ENCODE measurements at regions not wholly inside any gene's neighbourhood (a gene's known extent, or its start where the extent isn't known, plus 50 kb on each side); places are given as distances from the start of the nearest gene placed in this dataset.

DNA sequence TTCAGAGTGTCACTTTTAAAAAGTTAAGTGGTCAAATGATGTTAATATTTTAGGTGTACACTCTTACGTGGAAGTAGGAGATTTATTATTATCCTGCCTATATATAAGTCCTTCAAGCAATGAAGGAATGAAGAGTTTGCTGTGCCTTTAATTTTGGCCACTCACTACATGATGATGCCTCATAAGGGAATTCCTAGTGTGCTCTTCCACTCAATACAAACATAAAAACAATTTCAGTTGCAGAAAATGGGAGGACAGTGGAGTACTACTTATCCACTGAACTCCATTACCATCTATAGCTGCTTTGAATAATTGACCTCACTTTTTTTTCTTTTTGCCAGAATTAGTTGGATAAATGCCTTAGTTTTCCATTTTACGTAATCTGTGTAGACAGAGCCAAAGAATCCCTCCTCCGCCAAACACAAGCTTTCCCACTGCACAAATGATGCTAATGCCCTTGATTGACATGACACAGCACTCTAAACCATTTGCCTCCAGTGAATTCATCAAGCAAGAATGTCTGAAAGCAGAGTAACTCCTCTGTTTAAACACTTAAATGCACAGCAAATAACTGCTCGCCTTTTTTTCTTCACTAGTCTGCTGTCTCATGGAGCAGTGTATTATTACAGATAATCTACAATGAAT is 751.1 kb upstream of the FANCL start:
- TF ChIP-seq, protein P1, sequence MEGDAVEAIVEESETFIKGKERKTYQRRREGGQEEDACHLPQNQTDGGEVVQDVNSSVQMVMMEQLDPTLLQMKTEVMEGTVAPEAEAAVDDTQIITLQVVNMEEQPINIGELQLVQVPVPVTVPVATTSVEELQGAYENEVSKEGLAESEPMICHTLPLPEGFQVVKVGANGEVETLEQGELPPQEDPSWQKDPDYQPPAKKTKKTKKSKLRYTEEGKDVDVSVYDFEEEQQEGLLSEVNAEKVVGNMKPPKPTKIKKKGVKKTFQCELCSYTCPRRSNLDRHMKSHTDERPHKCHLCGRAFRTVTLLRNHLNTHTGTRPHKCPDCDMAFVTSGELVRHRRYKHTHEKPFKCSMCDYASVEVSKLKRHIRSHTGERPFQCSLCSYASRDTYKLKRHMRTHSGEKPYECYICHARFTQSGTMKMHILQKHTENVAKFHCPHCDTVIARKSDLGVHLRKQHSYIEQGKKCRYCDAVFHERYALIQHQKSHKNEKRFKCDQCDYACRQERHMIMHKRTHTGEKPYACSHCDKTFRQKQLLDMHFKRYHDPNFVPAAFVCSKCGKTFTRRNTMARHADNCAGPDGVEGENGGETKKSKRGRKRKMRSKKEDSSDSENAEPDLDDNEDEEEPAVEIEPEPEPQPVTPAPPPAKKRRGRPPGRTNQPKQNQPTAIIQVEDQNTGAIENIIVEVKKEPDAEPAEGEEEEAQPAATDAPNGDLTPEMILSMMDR (IDR thresholded peaks at IDR 0.05; ENCODE audit: low read length) = no peak
- no peak for TF ChIP-seq EZH2 (IDR thresholded peaks at IDR 0.05; ENCODE audit: borderline replicate concordance, low read length)

All from OCI-LY1 (cell line).